NT2/D1 (cell line): ENCODE measurements at regions not wholly inside any gene's neighbourhood (a gene's known extent, or its start where the extent isn't known, plus 50 kb on each side); places are given as distances from the start of the nearest gene placed in this dataset.

Source experiments
- DNase-seq: peaks from one replicate; pipeline ENCODE4 v3.0.0-alpha.2; 2011; ENCODE audit warnings: low read depth, low spot score
- H3K27me3 ChIP-seq: 2 replicates; pipeline ENCODE4 v1.6.0; 2011; ENCODE audit warnings: mild to moderate bottlenecking; ENCODE audit not compliant: insufficient read length, insufficient read depth
- H3K36me3 ChIP-seq: 2 replicates; pipeline ENCODE4 v1.6.1; 2011; ENCODE audit warnings: mild to moderate bottlenecking, low read length, mixed read lengths; ENCODE audit not compliant: insufficient read depth, insufficient read length
- H3K4me1 ChIP-seq: 2 replicates; pipeline ENCODE4 v1.5.1; 2011; ENCODE audit not compliant: insufficient read depth, insufficient read length
- H3K4me3 ChIP-seq: 2 replicates; pipeline ENCODE4 v1.5.1; 2011; ENCODE audit warnings: low read depth; ENCODE audit not compliant: insufficient read length
- H3K9ac ChIP-seq: 2 replicates; pipeline ENCODE4 v1.6.0; 2011; ENCODE audit warnings: low read depth; ENCODE audit not compliant: insufficient read length
- H3K9me3 ChIP-seq: 2 replicates; pipeline ENCODE4 v1.5.1; 2011; ENCODE audit warnings: mild to moderate bottlenecking, low read length; ENCODE audit not compliant: insufficient read depth
- SUZ12 ChIP-seq: IDR thresholded peaks from 2 replicates; pipeline ENCODE4 v1.6.1; 2011; ENCODE audit not compliant: insufficient read length, insufficient read depth; ENCODE audit errors: extremely low read depth
- YY1 ChIP-seq: IDR thresholded peaks from 2 replicates; pipeline ENCODE4 v1.6.1; 2011; ENCODE audit not compliant: insufficient read length, insufficient read depth
- ZNF274 ChIP-seq: IDR thresholded peaks from 2 replicates; pipeline ENCODE4 v1.6.1; 2011; ENCODE audit warnings: mild to moderate bottlenecking, low read depth, low read length

DNA sequence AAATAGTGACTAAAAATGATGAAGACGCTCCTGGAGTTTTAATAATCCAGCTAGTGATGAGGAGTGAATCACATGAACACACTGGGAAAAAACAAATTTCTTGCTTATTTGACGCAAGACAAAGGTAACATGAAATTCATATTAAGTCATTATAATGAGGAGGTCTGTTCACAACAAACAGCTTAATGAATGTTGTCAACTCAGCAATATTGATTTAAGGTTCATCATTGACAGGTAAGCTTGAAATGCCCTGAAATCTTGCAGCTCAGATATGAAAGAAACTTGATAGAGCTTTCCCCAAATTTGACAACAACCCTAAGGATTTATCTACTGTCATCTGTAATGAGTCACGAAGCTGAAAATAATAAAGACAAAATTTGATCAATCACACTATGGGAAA, 108.1 kb upstream of the SELENOK start:
- Histone ChIP-seq H3K27me3 (no peaks in the 10 kb centered on the region), H3K4me1 (no peaks in the 10 kb centered on the region), H3K9ac (no peak overlapping the region), H3K4me3 (no peak overlapping the region), H3K9me3 (no peaks in the 10 kb centered on the region), H3K36me3 (no peaks in the 10 kb centered on the region)
- no peak for DNase-seq
- no peak for TF ChIP-seq SUZ12
- TF ChIP-seq ZNF274: no peak
- no peak for TF ChIP-seq YY1

DNA sequence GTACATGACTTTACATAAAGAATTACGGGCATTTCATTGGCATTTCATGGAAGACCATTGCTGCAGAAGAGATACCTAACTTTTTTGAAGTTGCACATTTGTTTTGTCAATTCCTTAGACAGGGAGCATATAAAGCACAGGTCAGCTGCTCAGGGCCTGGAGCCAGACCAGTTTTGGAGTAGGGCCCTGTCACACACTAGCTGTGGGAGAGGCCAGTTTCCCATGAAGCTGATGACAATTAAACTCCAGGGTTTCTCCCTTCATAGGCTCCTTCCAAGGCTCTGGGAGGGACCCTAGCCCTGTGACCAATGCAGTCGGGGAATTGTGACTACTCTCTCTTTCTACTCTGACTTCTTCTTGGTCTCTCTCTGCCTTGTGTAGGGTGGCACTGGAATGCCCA, 107.3 kb upstream of the SELENOK start:
- H3K9me3 ChIP-seq: no peaks in the 10 kb centered on the region
- no peak overlapping the region for H3K9ac ChIP-seq
- no peak for DNase-seq
- H3K4me1 ChIP-seq: no peaks in the 10 kb centered on the region
- H3K4me3 ChIP-seq: no peak overlapping the region
- H3K27me3 ChIP-seq: no peaks in the 10 kb centered on the region
- no peaks in the 10 kb centered on the region for H3K36me3 ChIP-seq
- TF ChIP-seq ZNF274 (no peak), SUZ12 (no peak), YY1 (no peak)

DNA sequence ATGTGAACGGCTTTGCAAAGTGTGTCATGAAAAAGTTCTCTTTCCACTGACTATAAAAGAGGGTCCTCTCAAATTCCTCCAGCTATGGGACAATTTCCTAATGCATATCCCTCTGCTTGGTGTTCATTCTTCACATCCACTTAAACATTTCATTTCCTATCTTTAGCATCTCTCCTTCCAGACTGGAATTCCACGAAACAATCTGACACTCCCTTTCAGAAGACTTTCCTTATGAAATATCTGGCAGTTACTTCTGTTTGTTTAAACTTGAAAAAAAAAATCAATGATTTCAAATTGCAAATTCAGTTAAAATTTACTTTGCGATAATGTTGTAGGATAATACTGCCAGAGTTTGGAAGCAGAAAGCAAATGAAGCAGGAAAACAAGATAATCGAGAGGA, 105.8 kb upstream of the SELENOK start:
- H3K27me3 ChIP-seq: no peaks in the 10 kb centered on the region
- no peak for TF ChIP-seq ZNF274
- no peak for TF ChIP-seq SUZ12
- TF ChIP-seq YY1: no peak
- H3K9me3 ChIP-seq: no peaks in the 10 kb centered on the region
- H3K4me3 ChIP-seq: no peak overlapping the region
- H3K36me3 ChIP-seq: no peaks in the 10 kb centered on the region
- no peak overlapping the region for H3K9ac ChIP-seq
- no peak for DNase-seq
- H3K4me1 ChIP-seq: no peaks in the 10 kb centered on the region

DNA sequence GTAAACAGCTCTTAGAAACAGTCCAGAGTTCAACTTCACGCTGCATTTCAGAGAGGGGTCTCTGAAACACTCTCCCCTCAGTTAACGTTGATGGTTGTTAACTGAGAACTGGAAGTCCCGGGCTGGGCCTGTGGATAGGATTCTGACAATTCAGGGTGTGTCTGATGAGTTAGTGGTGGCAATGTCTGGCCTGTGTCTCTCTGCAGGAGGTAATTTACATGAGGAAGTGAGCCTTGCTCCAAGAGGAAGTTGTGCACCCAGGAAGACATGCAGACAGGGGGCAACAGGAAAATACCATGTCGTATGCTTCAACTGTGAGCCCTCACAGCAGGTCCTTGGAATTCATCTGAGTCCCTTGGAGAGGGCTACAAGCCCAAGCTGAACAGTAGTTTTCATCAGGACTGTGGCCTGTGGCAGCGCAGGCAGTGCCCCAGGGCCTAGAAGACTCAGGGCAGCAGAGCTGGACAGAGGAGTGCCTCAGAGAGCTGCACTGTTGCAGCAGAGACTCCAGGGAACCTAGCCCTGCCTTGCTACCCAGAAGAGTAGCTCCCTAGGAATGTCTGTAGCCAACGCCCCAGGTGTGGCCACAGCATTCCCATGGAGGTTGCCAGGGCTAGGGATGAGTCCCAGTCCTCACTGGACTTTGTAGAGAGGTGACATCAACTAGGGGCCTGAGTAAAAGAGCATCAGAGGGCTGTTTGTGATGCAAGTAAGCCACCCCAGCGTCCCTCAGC, 104.6 kb upstream of the SELENOK start:
- Histone ChIP-seq H3K27me3 (no peaks in the 10 kb centered on the region), H3K9ac (no peak overlapping the region), H3K36me3 (no peaks in the 10 kb centered on the region), H3K4me1 (no peaks in the 10 kb centered on the region), H3K9me3 (no peaks in the 10 kb centered on the region), H3K4me3 (no peak overlapping the region)
- TF ChIP-seq YY1: no peak
- TF ChIP-seq SUZ12: no peak
- TF ChIP-seq ZNF274: no peak
- no peak for DNase-seq

DNA sequence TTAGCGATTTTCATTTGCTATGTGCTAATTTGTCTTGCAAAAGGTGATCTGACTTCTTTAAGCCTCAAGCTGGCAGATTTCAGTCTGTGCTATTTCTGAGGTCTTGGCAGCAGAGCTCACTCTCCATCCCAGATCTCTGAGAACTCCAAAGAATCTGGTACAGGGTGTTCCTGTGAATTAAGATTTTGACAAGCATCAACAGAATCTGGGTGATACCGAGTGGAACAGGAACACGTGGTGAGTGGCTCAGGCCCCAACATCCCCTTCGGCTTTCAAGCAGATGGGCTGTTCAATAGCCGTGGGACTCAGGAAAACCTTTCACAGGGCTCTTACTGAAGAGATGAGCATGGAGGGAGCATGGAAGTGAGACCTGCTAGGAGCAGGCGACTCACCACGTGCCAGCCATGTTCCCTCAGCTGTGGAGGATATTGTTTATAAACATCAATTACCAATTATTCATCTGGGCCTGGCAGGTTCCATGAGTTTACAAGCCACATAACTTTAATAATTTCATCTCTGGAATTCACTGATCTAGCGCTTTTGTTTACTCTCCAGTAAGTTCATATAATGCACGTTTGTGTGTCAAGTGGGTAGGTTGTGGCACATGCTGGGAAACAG, 103.4 kb upstream of the SELENOK start:
- Histone ChIP-seq H3K9ac (no peak overlapping the region), H3K36me3 (no peaks in the 10 kb centered on the region), H3K4me3 (no peak overlapping the region), H3K27me3 (no peaks in the 10 kb centered on the region), H3K9me3 (no peaks in the 10 kb centered on the region), H3K4me1 (no peaks in the 10 kb centered on the region)
- DNase-seq: no peak
- TF ChIP-seq ZNF274 (no peak), SUZ12 (no peak), YY1 (no peak)

DNA sequence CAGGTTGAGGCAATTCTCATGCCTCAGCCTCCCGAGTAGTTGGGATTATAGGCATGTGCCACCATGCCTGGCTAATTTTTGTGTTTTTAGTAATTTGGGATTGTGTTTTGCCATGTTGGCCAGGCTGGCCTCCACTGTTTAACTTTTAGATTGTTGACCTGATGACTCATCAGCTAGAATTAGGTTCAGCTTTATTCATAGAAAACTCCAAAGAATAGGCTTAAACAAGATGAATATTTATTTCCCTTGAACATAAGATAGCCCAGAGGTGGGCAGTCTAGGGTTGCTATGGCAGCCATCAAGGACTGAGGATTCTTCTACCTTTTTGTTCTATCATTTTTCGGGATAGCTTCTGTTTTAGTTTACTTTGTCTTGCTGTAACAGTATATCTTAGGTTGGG, 99.6 kb upstream of the SELENOK start:
- Histone ChIP-seq H3K9me3 (no peaks in the 10 kb centered on the region), H3K9ac (no peak overlapping the region), H3K4me1 (no peaks in the 10 kb centered on the region), H3K4me3 (no peak overlapping the region), H3K27me3 (no peaks in the 10 kb centered on the region), H3K36me3 (no peaks in the 10 kb centered on the region)
- TF ChIP-seq YY1 (no peak), SUZ12 (no peak), ZNF274 (no peak)
- no peak for DNase-seq

DNA sequence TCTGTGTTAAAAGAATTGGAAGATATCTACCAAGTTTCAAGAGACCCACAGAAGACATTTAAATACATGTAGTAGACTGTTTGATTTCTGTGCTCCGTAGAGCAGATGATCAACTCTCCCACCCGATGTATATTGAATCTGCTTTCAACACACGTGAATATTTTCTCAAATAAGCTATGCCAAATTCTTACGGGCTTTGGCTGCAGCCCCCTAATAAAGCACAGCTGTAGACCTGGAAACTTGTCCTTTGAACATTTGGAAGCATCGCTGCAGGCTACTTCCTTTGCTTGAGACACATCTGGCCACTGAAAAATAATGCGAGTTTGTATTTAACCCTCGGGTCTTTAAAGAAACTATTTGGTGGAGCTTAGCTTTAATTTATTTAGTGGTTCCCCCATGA, 98.3 kb upstream of the SELENOK start:
- no peaks in the 10 kb centered on the region for H3K27me3 ChIP-seq
- no peaks in the 10 kb centered on the region for H3K36me3 ChIP-seq
- H3K4me3 ChIP-seq: no peak overlapping the region
- no peak for DNase-seq
- no peaks in the 10 kb centered on the region for H3K4me1 ChIP-seq
- H3K9me3 ChIP-seq: no peaks in the 10 kb centered on the region
- no peak for TF ChIP-seq ZNF274
- TF ChIP-seq YY1: no peak
- TF ChIP-seq SUZ12: no peak
- H3K9ac ChIP-seq: no peak overlapping the region
